ENCODE measurements at regions not wholly inside any gene's neighbourhood (a gene's known extent, or its start where the extent isn't known, plus 50 kb on each side); places are given as distances from the start of the nearest gene placed in this dataset.

DNA sequence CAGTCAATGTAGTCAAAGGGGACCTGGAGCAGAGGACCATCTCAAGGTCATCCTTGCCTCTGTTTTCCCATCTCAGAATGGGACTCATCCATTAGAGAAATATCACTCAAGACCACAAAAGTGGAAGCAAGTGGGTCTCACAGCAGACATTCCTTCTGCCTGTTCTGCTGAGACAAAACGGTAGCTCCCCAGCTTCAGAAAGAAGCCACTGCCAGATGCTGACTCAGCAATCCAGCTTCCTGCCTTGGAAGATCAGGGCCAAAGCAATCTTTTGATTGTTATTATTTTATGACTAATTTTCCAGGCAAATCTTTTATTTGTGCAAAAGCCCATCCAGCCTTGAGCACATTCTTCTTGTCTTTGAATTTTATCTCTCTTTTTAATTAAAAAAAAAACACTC, 86.8 kb downstream of the CCT6B start:
- no peak for DNase-seq

DNA sequence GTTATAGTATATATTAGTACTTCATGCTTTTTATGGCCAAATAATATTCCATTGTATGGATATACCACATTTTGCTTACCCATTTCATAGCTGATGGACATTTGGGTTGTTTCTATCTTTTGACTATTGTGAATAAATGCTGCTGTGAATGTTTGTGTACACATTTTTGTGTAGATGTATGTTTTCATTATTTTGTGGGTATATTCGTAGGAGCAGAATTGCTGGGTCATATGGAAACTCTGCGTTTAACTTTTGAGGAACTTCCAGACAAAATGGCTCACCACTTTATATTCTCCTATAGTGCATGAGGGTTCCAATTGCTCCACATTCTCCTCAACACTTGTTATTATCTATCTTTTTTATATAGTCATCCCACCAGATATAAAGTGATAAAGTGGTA, 88.6 kb downstream of the CCT6B start:
- DNase-seq: no peak

DNA sequence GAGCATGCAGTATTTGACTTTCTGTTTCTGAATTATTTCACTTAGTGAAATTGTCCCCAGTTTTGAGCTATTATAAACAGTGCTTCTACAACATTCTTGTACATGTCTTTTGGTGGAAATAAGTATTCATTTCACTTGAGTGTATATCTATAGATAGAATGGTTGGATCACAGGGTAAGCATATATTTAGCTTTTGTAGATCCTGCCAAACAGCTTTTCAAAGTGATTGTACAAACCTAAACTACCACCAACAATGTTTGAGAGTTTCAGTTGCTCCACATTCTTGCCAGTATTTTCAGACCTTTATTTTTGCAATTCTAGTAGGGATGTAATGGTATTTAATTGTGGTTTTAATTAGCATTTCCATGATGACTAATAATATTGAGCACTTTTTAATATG, 91.6 kb downstream of the CCT6B start:
- no peak for DNase-seq

DNA sequence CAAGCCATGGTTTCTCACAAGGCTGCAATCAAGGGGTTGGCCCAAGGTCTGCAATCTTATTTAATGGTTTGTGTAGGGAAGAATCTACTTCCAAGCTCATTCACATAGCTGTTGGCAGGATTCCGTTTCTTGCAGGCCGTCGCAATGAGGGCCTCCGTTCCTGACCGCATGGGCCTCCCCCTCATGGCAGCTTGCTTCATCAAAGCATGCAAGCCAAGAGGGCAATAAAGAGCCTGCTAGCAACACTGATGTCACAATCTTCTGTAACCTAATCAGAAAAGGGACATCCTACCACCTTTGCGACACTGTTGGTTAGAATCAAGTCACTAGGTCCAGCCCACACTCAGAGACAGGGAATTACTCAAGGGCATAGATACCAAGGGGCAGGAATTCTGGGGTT, 95.5 kb downstream of the CCT6B start:
- no peak for DNase-seq

DNA sequence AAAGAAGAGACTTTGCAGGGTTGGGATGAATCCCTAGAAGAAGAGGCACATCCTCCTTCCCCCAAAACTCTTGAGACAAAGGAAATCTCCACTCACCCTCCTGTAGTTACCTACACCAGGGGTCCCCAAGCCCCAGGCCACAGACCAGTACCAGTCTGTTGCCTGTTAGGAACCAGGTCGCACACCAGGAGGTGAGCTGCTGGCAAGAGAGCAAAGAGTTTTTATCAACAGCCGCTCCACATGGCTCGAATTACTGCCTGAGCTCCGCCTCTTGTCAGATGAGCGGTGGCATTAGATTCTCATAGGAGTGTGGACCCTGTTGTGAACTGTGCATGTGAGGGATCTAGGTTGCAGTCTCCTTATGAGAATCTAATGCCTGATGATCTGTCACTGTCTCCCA, 98.9 kb downstream of the CCT6B start:
- DNase-seq: no peak

DNA sequence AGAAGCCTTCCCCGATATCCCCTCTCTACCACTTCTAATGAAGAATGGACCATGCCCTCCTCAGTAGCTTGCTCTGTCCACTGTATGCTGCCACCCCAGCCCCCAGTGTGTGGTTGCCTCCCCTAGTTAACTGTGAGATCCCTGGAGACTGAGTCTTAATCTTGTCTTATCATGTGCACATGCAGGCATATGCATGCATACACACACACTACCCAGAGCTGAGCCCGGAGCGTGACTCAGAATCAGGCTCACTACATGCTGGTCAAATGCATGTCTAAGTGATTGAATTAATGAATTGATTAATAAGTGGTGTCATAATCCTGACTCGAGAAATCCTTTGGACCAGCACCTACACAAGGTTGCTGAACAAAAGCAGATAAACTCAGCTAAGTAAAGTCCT, 99.4 kb downstream of the CCT6B start:
- no peak for DNase-seq

DNA sequence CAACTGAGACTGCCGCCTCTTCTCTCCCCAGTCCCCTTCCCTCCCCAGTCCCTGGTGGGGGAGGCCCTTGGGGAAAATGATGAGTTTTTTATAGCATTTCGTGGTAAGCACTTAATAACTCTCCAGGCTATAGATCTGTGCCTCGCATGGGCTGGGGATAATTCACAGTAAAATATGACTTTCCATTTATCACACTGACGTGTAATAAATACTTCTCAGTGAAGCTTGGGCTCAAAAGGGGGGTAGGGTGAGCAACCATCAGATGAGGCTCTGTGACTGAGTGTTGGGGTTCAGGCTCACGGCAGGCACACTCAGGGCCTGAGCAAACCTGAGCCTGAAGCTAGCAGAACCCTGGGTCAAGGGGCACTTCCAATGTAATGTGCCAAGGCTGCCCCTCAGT, 101.6 kb downstream of the CCT6B start:
- DNase-seq: no peak

DNA sequence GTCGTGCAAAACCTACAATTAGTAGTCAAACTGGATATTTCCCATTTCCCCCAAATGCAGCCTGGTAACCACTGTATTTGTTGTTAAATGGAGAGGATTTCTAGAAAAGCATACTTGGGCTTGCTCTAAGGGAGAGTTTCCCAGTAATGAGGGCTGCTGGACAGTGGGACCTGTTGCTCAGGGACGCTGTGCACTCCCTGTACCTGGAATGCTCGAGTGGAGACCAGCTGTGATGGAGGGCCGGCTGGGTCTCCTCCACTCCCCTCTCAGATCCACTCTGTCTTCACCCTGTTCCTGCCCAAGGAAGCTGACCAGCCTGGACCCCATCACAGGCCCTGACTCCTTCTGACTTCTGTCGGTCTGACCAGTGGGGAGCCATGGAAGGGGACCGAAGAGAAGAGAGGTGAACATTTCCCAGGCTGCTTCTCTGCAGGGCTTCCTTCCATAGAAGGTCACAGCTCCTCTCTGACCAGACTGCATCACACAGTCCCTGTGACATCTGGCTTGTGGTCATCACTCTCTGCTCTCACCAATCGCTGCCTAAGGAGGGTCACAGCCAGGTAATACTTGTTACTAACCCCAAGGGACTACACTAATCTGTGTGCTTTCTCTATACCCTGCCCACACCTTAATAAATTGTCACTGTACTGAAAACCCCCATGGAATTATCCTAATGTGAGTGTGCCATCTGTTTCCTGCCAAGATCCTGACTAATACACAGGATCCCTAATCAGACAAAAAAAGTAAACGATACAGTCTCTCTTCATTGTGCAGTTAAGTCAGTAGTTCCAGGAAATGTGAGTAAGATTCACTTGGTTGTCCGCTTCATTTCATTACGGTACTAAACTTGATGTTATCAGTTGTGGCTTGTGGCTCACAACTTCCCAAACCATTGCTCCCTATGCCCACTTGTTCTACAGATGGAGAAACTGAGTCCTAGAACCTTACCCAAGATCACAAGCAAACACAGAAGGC, 102.4 kb downstream of the CCT6B start:
- no peak for DNase-seq

DNA sequence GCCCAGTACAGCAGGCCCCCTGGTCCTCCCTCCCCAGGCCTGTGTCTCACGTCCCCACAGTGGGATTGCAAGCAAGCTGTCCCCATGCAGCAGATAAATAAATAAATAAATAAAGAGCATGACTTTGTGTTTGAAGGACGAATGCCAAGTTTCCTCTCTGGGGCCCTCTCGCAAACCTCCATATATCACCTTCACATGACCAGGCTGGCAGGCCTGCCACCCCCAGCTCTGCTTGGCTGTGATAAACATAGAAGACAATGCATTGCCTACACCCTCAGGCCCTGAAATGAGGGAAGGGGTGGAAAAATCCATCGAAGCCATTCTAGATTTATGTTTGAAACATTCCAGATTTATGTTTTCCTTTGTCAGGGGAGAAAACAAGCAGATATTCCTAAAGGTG, 107.3 kb downstream of the CCT6B start:
- no peak for DNase-seq

DNA sequence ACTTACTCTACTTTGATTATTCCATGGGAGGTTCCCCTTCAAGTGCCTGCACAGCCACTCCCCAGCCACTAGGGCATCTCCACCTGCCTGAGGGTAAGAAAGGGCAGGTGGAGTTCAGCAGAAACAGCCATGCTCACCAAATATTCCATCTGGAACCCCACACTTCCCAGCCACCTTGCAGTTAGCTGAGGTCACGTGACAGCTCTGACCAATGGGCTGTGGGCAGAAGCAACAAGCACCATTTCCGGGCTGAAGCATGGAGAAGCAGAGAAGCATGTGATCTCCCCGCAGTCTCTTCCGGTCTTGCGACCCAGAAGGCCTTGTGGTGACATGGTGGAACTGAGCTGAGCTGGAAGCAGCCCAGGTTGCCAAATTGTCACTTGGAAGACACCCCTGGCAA, 108.6 kb downstream of the CCT6B start:
- DNase-seq: no peak

DNA sequence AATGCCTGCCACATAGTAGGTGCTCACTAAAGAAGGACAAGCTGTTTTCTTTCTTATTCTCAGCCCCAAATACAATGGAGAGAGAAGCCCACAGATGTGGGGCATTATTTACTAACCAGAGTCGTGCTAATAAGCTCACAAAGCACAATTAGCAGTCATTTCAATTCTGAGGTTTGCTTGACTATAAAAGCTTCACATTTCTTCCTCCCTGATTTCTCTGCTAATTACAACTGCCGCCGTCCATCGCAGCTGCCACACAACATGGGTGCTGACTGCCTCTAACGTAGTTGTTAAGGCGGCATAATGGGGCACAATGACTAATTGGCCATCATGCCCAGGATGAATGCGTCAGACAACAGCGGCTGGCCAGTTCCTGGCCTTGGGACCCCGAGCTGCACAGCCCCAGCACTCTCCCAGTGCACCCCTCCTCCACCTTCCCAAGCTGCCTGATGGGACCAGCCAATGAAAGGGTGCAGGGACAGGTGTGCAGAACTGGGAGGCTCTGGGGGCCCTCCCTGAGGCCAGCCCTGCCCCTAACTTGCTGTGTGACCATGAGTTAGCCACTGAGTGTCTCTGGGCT, 109.2 kb downstream of the CCT6B start:
- no peak for DNase-seq

DNA sequence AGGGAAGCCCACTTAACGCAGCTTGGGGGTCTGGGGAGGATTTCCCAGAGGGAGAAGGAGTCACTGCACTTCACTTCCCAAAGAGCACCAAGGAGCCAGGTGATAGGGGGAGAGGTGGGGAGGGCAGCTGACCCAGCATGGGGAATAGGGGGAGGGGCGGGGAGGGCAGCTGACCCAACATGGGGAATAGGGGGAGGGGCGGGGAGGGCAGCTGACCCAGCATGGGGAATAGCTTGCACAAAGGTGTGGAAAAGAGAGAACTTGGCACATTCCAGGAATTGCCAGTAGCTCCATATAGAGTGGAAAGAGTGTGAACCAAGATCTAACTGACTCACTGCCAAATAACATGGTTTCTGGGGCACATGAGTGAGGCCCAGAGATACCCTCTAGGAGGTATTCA, 110.3 kb downstream of the CCT6B start:
- DNase-seq: no peak

DNA sequence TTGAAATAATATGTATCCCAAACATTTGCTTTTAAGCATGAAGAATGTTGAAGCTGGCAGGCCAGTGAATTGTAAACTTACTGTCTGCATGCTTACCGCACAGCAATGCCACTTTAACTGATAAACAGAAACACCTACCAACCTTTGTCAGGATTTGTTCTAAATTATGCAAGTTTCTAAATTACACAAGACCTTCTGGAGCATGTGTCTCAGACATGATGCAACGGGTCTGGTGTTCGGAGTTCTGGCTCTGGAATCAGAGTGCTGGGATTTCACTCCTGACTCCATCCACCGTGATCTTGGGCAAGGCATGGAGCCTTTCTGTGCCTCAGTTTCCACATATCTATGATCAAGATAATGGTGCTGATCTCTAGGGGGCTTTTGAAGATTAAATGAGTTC, 111.2 kb downstream of the CCT6B start:
- no peak for DNase-seq

DNA sequence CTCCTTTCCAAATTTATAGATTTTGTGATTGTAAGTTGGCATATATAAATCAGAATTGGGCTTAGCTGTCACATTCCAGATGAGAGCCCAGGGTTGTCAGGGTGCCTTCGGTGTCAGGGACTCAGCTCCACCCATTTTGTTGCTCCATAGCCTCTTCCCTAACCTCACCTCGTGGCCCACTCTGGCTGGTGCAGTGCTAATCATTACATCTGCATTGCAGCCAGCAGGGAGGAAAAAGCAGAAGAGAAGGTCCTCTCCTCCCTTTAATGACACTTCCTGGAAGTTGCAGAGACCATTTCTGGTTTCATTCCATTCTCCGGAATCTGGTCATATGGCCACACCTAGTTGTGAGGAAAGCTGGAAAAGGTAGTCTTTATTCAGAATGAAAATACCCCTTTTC, 113.3 kb downstream of the CCT6B start:
- DNase-seq: no peak

DNA sequence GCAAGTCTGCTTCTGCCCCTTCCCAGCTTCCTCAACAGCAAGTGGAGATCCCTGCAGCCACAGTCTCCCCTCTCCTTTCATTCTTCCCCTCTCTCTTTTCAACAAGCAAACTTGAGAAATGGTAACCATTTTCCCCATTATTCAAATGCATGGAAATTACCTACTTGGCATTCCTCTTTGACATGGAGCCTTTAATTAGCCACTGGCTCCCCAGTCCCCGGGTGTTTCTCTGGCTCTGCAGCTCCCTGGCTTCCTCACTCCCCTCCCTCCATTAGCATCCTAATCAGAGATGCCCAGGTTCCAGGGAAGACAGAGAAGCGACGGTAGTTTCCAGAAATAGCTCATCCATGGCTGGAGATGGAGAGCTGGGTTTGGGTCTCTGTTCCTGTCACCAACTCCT, 116.0 kb downstream of the CCT6B start:
- DNase-seq: no peak

DNA sequence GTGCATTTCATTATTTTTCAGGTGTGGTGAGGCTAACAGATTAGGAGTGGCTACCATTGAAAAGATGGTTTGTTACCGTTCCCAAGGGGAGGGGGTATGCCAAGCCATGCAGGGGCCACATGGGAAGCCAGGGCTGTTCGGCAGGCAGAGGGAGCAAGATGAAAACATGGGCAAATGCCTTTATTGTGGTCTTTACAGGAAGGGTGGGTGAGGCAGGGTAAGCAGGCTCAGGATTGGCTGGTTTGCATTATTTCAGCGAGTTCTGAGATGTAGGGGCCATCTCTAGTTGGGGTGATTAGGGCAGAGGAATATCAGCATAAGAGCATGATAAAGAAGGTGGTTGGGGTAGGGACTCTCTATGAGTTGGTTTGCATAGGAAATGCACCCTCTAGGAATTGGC, 117.6 kb downstream of the CCT6B start:
- no peak for DNase-seq

DNA sequence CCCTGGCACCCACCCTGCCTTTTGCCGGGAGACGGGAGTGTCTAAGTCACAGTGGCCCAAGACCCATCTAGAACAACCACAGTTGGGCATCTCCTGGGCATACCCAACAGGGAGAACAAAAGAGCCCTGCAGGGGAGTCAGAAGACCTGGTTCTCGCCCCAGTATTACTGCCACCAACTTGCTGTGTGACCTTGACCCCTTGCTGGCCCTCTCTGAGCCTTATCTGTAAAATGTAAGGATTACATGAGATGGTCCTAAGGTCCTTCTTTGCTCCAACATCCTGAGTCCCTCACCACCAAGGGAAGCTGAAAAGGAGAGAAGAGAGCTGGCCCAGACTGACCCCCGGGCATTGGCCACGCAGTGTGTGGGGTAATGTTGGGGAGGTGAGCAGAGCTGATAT, 119.0 kb downstream of the CCT6B start:
- no peak for DNase-seq

DNA sequence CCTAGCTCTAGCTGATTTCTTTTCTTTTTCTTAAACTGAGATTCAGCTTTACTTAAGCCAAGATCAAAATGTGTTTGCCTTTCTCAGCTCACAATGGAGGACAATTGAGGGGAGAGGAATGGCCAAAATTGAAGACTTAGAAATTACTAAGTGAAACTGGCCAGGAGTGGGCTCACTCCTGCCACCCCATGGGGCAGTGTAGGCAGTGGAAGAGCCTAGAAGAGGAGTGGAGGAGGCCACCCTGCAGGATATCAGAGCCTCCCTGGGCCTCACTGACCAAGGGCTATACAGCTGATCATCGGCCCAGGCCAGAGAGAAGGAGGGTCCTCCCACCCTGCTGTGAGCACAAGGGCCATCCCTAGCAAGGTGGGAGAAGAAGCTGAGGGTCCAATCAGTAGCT, 119.8 kb downstream of the CCT6B start:
- DNase-seq: no peak

DNA sequence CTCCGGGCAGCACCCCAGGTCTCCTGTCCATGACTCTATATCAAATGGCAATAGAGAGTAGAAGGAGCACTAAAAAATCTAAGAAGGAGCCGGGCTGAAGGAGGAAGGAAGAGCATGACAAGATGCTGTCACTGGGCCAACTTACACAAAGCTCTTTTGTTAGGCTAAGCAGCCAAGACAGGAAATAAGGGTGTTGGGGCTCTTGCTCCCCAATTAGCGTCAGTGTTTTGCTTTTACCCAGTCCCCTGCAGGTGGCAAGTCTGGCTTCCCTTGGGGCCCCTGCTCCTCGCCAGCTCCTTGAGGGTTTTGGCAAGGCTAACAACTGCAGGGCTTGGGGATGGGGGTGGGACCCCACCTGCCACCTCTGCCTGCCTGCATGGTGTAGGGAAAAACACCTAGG, 120.5 kb downstream of the CCT6B start:
- DNase-seq: no peak

DNA sequence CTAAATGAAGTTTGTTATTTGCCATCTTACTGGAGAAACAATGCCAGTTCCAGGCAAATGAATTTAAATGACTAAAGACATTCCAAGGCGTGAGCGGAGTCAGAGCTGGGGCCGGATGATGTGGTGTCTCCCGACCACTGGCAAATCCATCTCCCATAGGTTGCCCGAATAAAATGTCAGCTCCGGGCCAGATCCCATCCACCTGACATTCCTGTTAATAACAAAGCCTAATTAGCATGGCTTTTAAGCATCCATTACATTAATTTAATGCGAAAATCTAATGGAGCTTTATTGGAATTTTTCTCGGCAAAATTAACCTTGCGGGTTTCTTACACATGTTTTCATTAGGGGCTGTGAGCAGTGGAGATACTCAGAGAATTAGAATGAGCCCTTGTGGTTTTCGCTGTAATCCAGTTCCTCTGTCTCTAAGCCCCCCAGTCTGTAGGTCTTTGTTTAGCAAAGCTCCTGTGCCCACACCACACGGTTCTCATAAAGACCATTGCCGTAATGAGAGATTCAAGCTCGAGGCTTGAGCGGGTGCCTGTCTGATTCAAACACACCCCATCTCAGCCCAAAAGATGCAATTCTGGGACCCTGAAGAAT, 123.3 kb downstream of the CCT6B start:
- no peak for DNase-seq

DNA sequence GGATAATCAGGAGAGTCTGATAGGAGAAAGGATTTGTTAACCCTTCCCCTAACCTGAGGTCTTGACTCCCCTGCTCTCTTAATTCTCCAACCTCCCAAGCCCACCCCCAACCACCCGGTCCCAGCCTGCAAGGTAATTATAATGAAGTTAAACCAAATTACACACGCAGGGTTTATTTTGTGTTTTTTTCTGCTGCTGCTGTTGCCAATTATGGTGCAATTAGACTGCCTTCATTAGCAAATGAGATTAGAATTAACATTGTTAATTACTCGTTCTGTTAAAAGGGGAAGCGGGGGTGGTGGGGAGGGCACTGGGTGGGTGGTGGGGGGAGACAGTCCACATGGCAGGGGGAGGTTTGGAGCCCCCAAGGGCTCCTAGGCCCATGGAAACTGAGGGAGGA, 128.9 kb downstream of the CCT6B start:
- DNase-seq: no peak

DNA sequence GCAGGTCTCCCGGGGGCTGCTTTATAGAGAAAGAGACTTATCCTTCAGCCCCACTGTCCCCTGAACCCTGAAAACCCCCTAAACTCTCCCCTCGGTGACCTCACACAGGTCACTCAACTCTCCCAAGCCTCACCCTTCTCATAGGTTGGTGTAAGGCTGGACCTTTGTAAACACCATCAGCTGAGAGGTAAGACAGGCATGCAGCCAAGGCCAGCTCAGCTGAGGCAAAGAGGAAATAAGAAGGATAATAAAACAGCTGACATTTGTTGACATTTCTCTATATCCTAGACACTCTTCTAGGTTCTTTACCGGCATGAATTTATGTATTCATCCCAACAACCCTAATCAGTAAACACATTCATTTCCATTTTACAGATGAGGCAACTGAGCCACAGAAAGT, 134.3 kb downstream of the CCT6B start:
- DNase-seq: no peak

DNA sequence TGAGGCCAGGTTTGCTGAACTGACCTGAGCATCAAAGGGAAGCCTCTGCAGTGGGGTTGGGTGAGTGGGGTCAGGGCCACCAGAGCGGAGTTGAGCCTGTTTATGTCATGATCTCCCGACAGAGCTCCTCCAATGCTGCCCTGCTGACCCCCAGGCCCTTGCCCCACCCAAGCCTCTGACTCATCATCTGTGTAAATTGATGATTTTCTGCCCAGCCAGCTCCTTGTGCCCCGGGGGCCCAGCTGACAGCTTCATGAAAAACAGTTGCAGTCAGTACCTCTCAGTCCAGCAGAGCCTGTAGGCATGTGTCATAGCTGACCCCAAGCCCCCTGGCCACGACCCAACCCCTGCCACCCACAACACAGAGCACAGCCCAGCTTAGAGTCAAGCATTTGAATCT, 134.9 kb downstream of the CCT6B start:
- DNase-seq: no peak

DNA sequence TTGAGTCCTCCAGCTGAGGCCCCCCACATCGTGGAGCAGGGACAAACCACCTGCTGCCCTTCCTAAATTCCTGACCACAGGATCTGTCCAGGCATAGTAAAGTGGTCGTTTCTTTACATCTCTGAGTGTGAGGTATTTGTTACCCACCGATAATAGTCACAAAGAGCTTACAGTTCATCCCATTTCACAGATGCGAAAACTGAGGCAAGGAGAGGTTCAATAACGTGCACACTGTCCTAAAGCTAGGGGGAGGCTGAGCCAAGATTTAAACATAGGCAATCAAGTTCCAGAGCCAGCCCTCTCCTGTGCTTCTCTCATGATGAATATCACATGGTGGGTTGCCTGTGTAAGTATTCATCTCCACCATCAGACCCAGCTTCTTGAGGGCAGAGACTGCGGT, 135.4 kb downstream of the CCT6B start:
- no peak for DNase-seq

Data from stimulated activated CD4-positive, alpha-beta T cell treated with anti-CD3 and anti-CD28 coated beads, Interleukin-4, amount 100 ng/mL, for 4 hours (primary cell).